ENCODE measurements at regions not wholly inside any gene's neighbourhood (a gene's known extent, or its start where the extent isn't known, plus 50 kb on each side); places are given as distances from the start of the nearest gene placed in this dataset.
"Not testable (repeated sequence)": the region's sequence is repeated elsewhere in the genome, so short reads cannot be mapped to it uniquely, and the experiment has no call there.

- not testable (repeated sequence) for DNase-seq (ENCODE audit: low read depth in 2 of 2)
These were observed 53.7 kb upstream of the ZSCAN2 start for GRCh38 chr15:84547150-84547549.

- DNase-seq (ENCODE audit: low read depth in 2 of 2), result not testable (repeated sequence)
These were observed 50.3 kb upstream of the ZSCAN2 start for GRCh38 chr15:84550503-84550902.

Measured in stimulated activated CD8-positive, alpha-beta memory T cell treated with anti-CD3 and anti-CD28 coated beads, Interleukin-7, amount 100 ng/mL, for 1 hour (primary cell).